OCI-LY1 (cell line): ENCODE measurements at regions not wholly inside any gene's neighbourhood (a gene's known extent, or its start where the extent isn't known, plus 50 kb on each side); places are given as distances from the start of the nearest gene placed in this dataset.

Source experiments
- CTCF ChIP-seq: fragments of 200-600 bp; sonication (generic), shearing (Covaris generic); IDR thresholded peaks from 2 replicates; pipeline ENCODE4 v1.5.1; 2017; ENCODE audit warnings: mild to moderate bottlenecking, antibody characterized with exemption, low read length, moderate library complexity, mixed read lengths
- EZH2 ChIP-seq: fragments of 200-600 bp; sonication (generic), shearing (Covaris generic); IDR thresholded peaks from 2 replicates; pipeline ENCODE4 v1.8.0; 2017; ENCODE audit warnings: borderline replicate concordance, mixed run types, mild to moderate bottlenecking, antibody characterized with exemption, low read length, moderate library complexity, mixed read lengths

- TF ChIP-seq CTCF, result no peak
- no peak for TF ChIP-seq EZH2
Observed at GRCh38 chr15:62400778-62401177, 235.7 kb upstream of the C2CD4B start.
